Left forelimb (tissue), 1 donor: ENCODE measurements at regions not wholly inside any gene's neighbourhood (a gene's known extent, or its start where the extent isn't known, plus 50 kb on each side); places are given as distances from the start of the nearest gene placed in this dataset.
"Not testable (repeated sequence)": the region's sequence is repeated elsewhere in the genome, so short reads cannot be mapped to it uniquely, and the experiment has no call there.

Experiments
- DNase-seq: peaks from one replicate; pipeline ENCODE4 v3.0.0-alpha.2; 2018; ENCODE audit warnings: low spot score

DNA sequence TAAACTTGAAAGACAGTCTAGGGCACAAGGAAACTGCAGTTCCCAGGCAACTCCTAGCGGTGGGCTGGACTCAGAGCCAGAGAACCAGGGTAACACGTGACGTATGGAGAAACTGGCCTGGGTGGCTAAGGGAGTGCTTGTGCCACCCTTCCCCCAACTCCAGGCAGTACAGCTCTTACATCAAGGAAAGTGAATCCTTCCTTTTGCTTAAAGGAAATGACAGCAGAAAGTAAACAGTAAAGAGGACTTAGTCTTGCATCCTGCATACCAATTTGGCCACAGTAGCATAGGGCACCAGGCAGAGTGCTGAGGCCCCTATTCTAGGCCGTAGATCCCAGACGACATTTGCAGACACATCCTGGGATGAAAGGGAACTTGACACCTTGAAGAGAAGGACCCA lies 322.8 kb downstream of the CD109 start:
- DNase-seq, result no peak

GRCh38 chr6:74015427-74015826 lies 319.4 kb downstream of the CD109 start:
- no peak for DNase-seq

DNA sequence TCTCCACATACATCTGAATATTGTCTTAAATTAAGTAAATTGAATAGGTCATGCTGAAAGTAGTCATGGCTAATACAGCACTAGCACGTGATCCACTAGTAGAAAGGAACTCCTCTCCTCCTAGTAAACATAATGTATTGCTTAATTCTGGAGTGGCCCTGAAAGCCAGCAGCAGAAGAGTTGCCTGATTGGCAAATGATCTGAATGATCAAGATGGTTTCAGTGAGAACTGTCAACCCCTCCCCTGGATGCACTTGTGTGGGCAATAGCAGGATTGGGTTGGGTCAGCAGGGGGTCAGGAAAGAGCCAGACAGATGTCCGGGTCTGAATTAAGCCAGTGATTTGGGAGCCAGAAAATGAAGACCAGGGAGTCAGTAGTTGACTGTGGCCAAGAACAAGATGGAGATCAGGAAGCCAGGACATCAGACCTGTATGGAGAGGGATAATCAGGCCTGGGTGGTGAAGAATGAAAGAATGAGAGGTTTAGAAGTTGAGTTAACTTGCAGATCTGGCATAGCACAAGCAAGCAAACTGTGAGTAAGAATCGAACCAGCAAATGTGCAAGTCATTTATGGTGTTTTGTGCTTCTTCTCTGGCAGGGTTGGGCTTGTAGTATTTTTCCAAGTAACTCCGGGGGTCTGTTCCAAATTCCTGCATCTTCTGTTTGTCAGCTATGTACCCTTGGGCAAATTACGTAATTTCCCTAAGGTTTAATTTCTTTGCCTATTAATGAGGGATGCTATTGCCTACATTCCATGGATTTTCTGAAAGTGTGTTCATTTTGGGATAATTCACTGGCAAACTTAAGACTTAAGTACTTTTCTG lies 304.9 kb downstream of the CD109 start:
- peak; percentile 65 for DNase-seq

- DNase-seq, result not testable (repeated sequence)
Observed at GRCh38 chr6:73990609-73991238, 294.7 kb downstream of the CD109 start.

DNA sequence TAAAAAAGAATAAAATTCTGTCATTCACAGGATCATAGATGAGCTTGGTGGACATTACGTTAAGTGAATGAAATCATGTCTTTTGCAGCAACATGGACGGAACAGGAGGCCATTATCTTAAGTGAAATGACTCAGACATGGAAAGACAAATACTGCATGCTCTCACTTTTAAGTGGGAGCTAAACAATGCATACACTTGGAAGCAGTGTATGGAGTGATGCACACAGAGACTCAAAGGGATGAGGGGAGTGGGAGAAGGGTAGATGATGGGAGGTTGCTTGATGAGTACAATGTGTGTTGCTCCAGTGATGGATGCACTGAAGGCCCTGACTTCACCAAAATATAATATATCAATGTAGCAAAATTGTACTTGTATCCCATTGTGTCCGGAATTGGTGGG lies 293.4 kb downstream of the CD109 start:
- no peak for DNase-seq

DNA sequence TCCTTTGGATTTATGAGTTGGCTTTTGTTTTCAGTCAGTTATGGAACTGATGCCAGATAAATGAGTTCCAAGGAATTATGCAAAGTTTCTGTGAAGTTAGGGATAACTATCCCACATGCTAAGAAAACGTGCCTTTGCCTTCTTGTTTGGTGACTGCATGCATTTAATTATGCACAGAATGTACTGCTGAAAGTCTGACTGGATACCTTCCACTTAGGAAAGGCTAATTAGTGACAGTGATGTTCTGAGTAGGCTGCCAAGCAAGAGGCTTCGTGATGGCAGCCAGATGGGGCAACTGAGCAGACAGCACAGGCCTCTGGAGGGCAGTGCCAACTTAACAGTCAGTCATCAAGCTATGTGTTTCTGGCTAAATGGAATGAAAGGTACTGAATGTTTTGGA lies 289.9 kb downstream of the CD109 start:
- no peak for DNase-seq

DNA sequence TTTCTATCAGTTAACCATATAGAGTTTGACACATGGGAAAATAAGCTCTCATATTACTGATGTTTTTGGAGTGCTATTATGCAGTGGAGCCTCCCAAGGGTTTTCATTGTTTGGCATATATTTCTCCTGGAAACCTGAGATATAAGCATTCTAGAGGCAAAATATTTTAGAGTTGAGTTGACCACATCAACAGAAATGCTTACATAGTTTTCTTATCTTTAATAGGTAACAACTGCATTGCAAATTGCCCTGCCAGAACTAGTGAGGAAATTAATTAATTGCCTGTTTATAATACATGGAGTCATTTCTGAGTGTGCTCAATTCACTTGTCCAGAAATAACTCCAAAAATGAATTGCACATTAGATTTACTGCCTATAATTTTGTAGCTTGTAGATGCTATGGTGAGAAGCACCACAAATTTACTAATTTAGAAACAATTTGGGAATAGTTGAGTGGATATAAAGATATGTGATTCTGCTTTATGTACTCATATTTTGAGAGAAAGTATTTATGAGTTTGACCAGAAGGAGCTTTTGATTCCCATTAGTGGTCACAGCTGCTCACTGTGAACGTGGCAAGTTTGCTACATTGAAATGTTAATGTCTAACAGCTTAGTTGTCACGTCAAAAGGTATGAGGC lies 288.7 kb downstream of the CD109 start:
- DNase-seq, result no peak

DNA sequence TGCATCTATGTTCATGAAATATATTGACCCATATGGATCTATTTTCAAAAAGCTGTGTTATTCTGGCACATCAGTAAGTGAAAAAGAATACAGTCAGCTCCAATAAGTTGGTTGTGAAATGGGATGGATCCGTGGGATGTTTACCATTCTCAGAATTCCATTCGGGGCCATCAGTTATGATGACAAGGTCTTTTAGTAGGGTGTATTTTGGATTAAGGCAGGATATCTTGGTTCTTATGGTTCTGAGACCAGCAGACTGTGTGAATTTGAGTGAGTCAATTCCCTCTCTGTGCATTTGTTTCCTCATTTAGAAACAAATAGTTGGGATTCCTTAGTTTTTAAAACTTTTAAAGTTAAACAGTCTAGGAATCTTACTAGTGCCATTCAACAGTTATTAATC lies 287.4 kb downstream of the CD109 start:
- no peak for DNase-seq

DNA sequence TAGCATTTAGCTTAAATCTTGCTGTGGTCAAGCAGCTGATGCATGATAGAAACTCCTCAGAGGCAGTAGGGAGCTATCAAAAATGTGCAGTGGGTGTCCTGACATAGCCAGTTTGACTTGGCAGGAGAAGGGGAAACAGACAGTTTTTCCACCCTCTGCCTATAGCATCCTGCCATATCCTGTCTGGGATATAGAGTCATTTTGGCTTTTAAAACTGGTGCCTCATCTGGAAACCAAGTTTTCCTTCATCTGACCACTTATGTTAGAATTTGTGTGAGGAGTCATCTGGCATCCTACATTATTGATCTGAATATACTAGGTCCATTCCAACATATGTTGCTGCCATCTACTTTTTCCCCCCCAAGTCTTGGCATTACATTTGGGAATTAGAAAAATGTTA lies 284.1 kb downstream of the CD109 start:
- no peak for DNase-seq

DNA sequence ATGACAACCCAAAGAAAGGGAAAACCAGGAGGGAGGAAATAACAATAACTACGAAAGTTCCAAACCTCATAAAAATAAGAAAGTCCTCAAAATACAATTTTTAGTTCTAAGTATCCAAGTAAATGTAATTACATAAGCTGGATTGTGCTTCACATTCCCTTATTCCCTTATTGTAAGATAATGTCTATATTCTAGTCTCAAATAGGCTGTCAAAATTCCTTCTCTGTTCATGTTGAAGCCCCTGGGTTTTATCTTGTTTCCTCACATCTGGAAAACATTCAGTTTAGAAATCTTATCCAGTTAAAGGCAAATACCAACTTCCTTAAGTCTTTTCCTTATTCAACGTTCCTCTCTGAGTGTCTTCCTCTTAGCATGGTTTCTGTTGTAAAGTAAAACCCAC lies 282.3 kb downstream of the CD109 start:
- no peak for DNase-seq

DNA sequence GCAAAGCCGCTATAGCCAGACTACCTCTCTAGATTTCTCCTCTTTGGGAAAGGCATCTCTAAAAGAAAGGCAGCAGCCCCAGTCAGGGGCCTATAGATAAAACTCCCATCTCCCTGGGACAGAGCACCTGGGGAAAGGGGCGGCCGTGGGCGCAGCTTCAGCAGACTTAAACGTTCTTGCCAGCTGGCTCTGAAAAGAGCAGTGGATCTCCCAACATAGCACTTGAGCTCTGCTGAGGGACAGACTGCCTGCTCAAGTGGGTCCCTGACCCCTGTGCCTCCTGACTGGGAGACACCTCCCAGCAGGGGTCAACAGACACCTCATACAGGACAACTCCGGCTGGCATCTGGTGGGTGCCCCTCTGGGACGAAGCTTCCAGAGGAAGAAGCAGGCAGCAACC lies 276.5 kb downstream of the CD109 start:
- not testable (repeated sequence) for DNase-seq

GRCh38 chr6:73969971-73970970 lies 274.3 kb downstream of the CD109 start:
- no peak for DNase-seq

- no peak for DNase-seq
Observed at GRCh38 chr6:73968221-73968757, 272.3 kb downstream of the CD109 start.

DNA sequence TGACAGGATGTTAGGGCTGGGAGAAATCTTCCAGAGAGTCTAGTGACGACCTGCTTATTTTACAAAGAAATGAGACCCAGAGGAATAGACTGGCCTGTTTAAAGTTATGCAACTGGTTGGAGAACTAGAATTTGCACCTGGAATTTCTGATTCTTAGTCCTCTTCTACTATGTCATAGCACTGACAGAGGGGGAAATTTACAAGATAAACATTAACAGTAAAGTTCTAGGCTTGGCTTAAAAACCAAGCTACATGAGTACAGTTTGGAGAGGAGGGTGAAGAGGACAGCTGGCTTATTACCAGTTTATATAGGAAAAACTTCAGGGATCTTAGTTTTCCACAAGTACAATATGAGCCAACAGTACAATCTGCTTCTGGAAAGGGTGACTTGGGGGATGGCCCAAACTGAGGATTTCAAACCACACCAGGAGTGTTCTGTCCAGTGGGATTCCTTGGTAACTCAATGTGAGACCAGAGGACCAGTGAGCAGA lies 269.6 kb downstream of the CD109 start:
- DNase-seq, result no peak

GRCh38 chr6:73964241-73964854 lies 268.3 kb downstream of the CD109 start:
- DNase-seq, result no peak

GRCh38 chr6:73962884-73963283 lies 266.9 kb downstream of the CD109 start:
- no peak for DNase-seq

GRCh38 chr6:73956305-73956704 lies 260.3 kb downstream of the CD109 start:
- no peak for DNase-seq

DNA sequence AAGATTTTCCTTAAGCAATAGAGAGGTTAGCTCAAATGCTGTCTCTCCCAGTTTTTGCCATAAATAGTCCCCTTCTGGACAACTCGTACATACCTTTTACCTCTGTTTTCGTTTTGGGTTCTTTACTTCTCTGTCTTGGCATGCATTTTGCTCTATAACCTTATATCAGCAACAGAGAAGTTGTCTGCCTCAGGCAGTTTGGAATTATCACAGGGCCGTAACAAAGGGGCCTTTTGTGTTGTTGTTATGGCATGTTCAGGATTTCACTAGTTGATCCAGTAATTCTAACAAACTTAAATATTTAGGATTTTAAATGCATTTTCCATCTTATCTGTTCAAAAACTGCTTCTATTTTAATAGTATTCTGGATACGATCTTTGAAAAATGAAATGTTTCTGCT lies 259.8 kb downstream of the CD109 start:
- DNase-seq, result no peak

GRCh38 chr6:73954881-73955280 lies 258.9 kb downstream of the CD109 start:
- DNase-seq, result no peak

GRCh38 chr6:73951183-73951582 lies 255.2 kb downstream of the CD109 start:
- no peak for DNase-seq
